SJCRH30 (cell line): ENCODE measurements at regions not wholly inside any gene's neighbourhood (a gene's known extent, or its start where the extent isn't known, plus 50 kb on each side); places are given as distances from the start of the nearest gene placed in this dataset.
"Not testable (repeated sequence)": the region's sequence is repeated elsewhere in the genome, so short reads cannot be mapped to it uniquely, and the experiment has no call there.

Experiments used
- DNase-seq, 2 experiments: peaks; one replicate each; pipeline ENCODE4 v3.0.0-alpha.2; 2015 to 2020
- H3K27ac ChIP-seq: fragments of 250-450 bp; sonication (Bioruptor Pico); 2 replicates; pipeline ENCODE4 v1.5.1; 2020; ENCODE audit warnings: mild to moderate bottlenecking, moderate library complexity
- H3K27me3 ChIP-seq: fragments of 250-450 bp; sonication (Bioruptor Pico); 2 replicates; pipeline ENCODE4 v1.5.1; 2020; ENCODE audit warnings: mild to moderate bottlenecking, moderate library complexity
- H3K36me3 ChIP-seq: fragments of 250-450 bp; sonication (Bioruptor Pico); 2 replicates; pipeline ENCODE4 v1.5.1; 2020; ENCODE audit warnings: mild to moderate bottlenecking, moderate library complexity
- H3K4me1 ChIP-seq: fragments of 250-450 bp; sonication (Bioruptor Pico); 2 replicates; pipeline ENCODE4 v1.5.1; 2020; ENCODE audit warnings: mild to moderate bottlenecking, moderate library complexity
- H3K4me3 ChIP-seq: fragments of 250-450 bp; sonication (Bioruptor Pico); 2 replicates; pipeline ENCODE4 v1.5.1; 2020; ENCODE audit warnings: mild to moderate bottlenecking, moderate library complexity
- H3K9me3 ChIP-seq: fragments of 250-450 bp; sonication (Bioruptor Pico); replicated peaks from 2 replicates; pipeline ENCODE4 v1.5.1; 2020; ENCODE audit warnings: mild to moderate bottlenecking, moderate library complexity

DNA sequence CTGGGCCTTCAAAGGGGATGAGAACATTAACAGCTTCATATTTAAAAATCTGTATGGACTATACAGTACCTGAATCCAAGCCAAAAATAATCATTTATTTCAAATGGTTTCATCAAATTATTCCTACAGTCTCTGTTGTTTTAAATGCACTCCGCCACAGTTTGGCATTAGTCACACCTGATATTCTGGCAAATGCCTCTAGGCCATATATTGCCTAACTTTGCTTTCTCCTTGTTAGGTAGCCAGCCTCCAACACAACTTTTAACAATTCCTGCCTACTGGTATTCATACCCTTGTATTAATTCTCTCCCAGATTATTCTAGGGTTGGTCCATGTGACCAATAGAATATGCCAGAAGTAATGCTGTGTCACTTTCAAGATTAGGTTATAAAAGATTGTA, 146.6 kb upstream of the FANCL start:
- no peak for DNase-seq
- Histone ChIP-seq H3K4me1 (no peaks in the 10 kb centered on the region), H3K27ac (no peak overlapping the region), H3K9me3 (no peaks in the 10 kb centered on the region), H3K27me3 (no peaks in the 10 kb centered on the region), H3K4me3 (no peak overlapping the region), H3K36me3 (no peaks in the 10 kb centered on the region)

DNA sequence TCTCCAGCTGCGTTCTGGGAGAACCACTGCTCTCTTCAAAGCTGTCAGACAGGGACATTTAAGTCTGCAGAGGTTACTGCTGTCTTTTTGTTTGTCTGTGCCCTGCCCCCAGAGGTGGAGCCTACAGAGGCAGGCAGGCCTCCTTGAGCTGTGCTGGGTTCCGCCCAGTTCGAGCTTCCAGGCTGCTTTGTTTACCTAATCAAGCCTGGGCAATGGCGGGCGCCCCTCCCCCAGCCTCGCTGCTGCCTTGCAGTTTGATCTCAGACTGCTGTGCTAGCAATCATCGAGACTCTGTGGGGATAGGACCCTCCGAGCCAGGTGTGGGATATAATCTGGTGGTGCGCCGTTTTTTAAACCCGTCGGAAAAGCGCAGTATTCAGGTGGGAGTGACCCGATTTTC, 145.8 kb upstream of the FANCL start:
- not testable (repeated sequence) for H3K4me1 ChIP-seq, H3K27ac ChIP-seq, H3K4me3 ChIP-seq, H3K36me3 ChIP-seq, H3K27me3 ChIP-seq, H3K9me3 ChIP-seq, DNase-seq

GRCh38 chr2:58378152-58378551, 137.0 kb upstream of the FANCL start:
- no peaks in the 10 kb centered on the region for H3K27me3 ChIP-seq
- H3K4me1 ChIP-seq, result no peaks in the 10 kb centered on the region
- H3K4me3 ChIP-seq, result no peak overlapping the region
- no peak for DNase-seq
- no peaks in the 10 kb centered on the region for H3K9me3 ChIP-seq
- no peaks in the 10 kb centered on the region for H3K36me3 ChIP-seq
- H3K27ac ChIP-seq, result no peak overlapping the region

- Histone ChIP-seq H3K27me3 (no peaks in the 10 kb centered on the region), H3K4me1 (no peaks in the 10 kb centered on the region), H3K9me3 (no peaks in the 10 kb centered on the region), H3K4me3 (no peak overlapping the region), H3K36me3 (no peaks in the 10 kb centered on the region), H3K27ac (no peak overlapping the region)
- no peak for DNase-seq
These were observed 136.1 kb upstream of the FANCL start for GRCh38 chr2:58377181-58377580.

- no peaks in the 10 kb centered on the region for H3K36me3 ChIP-seq
- H3K4me1 ChIP-seq, result no peaks in the 10 kb centered on the region
- no peak overlapping the region for H3K27ac ChIP-seq
- H3K4me3 ChIP-seq, result no peak overlapping the region
- DNase-seq, result no peak
- H3K9me3 ChIP-seq, result no peaks in the 10 kb centered on the region
- H3K27me3 ChIP-seq, result no peaks in the 10 kb centered on the region
These were observed 135.5 kb upstream of the FANCL start for GRCh38 chr2:58376592-58376991.

DNA sequence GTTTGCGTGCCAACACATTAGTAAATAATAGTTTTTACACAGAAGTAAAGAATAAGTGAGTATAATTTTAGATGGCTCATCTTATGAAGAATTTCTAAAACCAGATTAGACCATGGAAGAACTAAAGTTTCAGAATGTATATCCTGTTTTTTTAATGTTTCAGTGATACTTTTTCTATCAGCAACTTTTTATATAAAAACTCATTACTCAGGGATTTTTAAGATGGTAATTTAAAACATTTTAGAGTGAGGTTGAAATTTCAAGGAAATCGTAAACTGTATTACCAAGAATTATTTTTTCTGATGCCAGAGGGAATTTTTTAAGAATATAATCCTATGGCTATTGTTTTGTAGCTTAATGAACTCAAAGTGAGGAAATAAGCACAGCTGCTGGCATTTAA, 128.5 kb upstream of the FANCL start:
- DNase-seq, result no peak
- Histone ChIP-seq H3K4me1 (no peaks in the 10 kb centered on the region), H3K36me3 (no peaks in the 10 kb centered on the region), H3K27me3 (peaks cover 6% of the 10 kb centered on the region), H3K4me3 (no peak overlapping the region), H3K9me3 (no peaks in the 10 kb centered on the region), H3K27ac (no peak overlapping the region)

- H3K4me3 ChIP-seq, result no peak overlapping the region
These were observed 123.0 kb upstream of the FANCL start for GRCh38 chr2:58364098-58364497.

DNA sequence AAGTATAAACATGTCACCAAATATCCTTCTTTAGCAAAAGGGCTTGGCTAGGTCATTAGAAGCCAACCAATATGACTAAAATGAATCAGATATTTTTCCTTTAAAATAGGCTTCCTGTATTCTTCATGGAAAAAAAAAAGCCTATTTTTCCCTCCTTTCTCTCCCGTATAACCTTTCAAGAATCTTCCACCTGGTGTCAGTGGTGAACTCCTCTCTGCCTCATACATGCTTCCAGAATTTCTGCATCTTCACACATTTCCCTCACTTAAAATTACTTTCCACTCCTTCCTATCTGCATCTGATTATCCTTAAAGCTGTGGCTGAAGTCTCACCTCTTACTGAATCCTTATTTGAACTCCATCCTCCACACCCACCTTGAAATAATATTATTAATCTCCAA, 116.9 kb upstream of the FANCL start:
- H3K9me3 ChIP-seq, result no peaks in the 10 kb centered on the region
- H3K27ac ChIP-seq, result no peak overlapping the region
- DNase-seq, result no peak
- H3K27me3 ChIP-seq, result peaks cover 5% of the 10 kb centered on the region; the same call in 1 of the 2 replicates
- H3K4me3 ChIP-seq, result no peak overlapping the region
- H3K4me1 ChIP-seq, result no peaks in the 10 kb centered on the region
- H3K36me3 ChIP-seq, result no peaks in the 10 kb centered on the region

More at GRCh38 chr2:58364098-58364497, 123.0 kb upstream of the FANCL start:
- Histone ChIP-seq H3K4me1 (no peaks in the 10 kb centered on the region), H3K9me3 (no peaks in the 10 kb centered on the region), H3K27ac (no peak overlapping the region), H3K27me3 (peaks cover 11% of the 10 kb centered on the region), H3K36me3 (no peaks in the 10 kb centered on the region)
- no peak for DNase-seq

DNA sequence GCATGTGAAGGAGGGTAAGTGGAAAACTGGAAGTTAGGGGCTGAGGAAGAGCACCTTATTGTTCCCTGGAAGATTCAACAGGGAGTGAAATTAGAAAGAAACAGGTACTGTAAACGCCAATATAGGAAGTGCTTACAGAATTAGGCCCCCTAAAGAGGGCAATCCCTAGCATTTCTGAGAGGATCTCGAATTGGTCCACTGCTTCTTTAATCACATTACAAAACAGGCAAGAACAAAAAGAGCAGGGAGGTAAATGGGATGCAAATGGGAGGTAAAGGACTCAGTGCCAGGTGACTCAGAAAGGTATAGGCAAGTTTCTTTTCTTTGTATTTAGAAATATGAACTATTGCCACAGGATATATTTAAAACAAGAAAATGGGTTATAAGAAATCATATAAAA, 116.4 kb upstream of the FANCL start:
- DNase-seq, result no peak
- no peaks in the 10 kb centered on the region for H3K9me3 ChIP-seq
- no peaks in the 10 kb centered on the region for H3K4me1 ChIP-seq
- no peak overlapping the region for H3K4me3 ChIP-seq
- H3K36me3 ChIP-seq, result no peaks in the 10 kb centered on the region
- peaks cover 5% of the 10 kb centered on the region; the same call in 1 of the 2 replicates for H3K27me3 ChIP-seq
- H3K27ac ChIP-seq, result no peak overlapping the region

DNA sequence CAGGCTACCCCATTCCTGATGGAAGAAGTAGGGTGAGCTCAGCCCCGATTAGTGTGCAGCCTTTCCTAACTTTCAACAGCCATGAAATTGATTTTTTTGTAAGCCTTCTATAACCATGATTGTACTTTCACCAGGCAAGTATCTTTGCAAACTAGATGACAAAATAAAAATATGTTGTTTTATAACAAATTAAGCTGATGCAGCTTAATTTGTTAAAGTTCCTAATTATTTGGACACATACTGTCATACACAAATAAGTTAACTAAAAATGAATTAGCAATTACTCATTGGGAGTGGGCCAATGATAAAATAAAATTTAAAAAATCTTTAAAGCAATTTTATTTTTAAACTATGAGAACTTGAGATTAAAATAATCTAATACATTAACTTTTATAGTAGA, 113.1 kb upstream of the FANCL start:
- Histone ChIP-seq H3K27ac (no peak overlapping the region), H3K4me1 (no peaks in the 10 kb centered on the region), H3K36me3 (no peaks in the 10 kb centered on the region), H3K9me3 (no peaks in the 10 kb centered on the region), H3K27me3 (no peaks in the 10 kb centered on the region), H3K4me3 (no peak overlapping the region)
- DNase-seq, result no peak

- Histone ChIP-seq H3K27ac (no peak overlapping the region), H3K27me3 (no peaks in the 10 kb centered on the region), H3K4me3 (no peak overlapping the region), H3K9me3 (no peaks in the 10 kb centered on the region), H3K36me3 (no peaks in the 10 kb centered on the region), H3K4me1 (no peaks in the 10 kb centered on the region)
- no peak for DNase-seq
These were observed 109.4 kb upstream of the FANCL start for GRCh38 chr2:58350484-58350883.

DNA sequence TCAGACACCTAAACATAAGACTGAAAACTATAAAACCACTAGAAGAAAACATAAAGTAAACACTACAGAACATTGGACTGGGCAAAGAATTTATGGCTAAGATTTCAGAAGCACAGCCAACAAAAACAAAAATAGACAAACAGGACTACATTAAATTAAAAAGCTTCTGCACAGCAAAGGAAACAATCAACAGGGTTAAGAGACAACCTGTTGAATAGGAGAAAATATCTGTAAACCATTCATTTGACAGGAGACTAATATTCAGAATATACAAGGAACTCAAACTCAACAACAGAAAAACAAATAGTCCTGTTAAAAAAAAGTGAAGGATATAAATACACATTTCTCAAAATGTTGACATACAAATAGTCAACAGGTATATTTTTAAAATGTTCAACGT, 106.7 kb upstream of the FANCL start:
- DNase-seq, result no peak
- no peaks in the 10 kb centered on the region for H3K36me3 ChIP-seq
- no peaks in the 10 kb centered on the region for H3K27me3 ChIP-seq
- H3K4me3 ChIP-seq, result no peak overlapping the region
- H3K9me3 ChIP-seq, result 0 out of 2 replicates have a peak, but pooled peaks cover under 1% of the 10 kb centered on the region
- no peak overlapping the region for H3K27ac ChIP-seq
- no peaks in the 10 kb centered on the region for H3K4me1 ChIP-seq

DNA sequence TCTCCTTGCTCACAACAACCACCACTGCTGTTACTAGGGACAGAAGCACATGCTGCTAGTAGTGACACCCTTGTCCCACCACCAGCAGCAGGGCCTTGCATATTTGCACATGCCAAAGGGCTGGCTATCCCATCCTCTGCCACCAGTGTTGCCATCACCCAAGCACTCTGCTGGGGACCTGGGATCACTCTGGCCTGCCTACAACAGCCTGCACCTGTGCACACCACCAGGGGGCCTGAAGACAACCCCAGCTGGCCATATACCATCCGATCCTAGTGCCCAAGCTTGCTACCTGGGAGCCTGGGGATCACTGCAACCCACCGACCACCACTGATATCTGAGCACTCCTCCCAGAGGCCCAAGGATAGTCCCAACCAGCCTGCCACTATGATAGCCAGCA, 99.9 kb upstream of the FANCL start:
- H3K27ac ChIP-seq, result no peak overlapping the region
- H3K4me3 ChIP-seq, result no peak overlapping the region
- H3K27me3 ChIP-seq, result no peaks in the 10 kb centered on the region; the same call in 1 of the 2 replicates
- no peak for DNase-seq
- no peaks in the 10 kb centered on the region for H3K4me1 ChIP-seq
- H3K9me3 ChIP-seq, result 0 out of 2 replicates have a peak, but pooled peaks cover 6% of the 10 kb centered on the region
- H3K36me3 ChIP-seq, result no peaks in the 10 kb centered on the region

- Histone ChIP-seq H3K27me3 (no peaks in the 10 kb centered on the region; the same call in 1 of the 2 replicates), H3K9me3 (0 out of 2 replicates have a peak, but pooled peaks cover 6% of the 10 kb centered on the region), H3K4me3 (no peak overlapping the region), H3K36me3 (no peaks in the 10 kb centered on the region), H3K4me1 (no peaks in the 10 kb centered on the region), H3K27ac (no peak overlapping the region)
- DNase-seq, result no peak
These were observed 98.6 kb upstream of the FANCL start for GRCh38 chr2:58339548-58340243.

DNA sequence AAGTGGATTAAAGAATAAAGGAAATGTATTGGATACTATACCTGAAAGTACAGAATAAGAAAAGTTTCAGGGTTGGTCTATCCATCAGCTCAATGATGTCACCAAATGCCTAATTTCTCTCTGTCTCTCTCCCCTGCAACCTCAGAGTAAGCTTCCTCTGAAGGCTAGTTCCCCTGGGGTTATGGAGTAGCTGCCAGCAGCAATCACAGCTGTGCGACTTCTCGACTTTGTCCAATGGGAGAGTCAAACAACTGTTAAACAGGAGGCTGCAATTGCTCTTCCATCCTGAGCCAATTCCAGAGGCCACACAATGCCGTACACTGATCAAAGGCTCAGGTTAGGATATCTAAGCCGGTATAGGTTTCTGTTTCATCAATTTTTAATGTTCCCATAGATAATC, 95.3 kb upstream of the FANCL start:
- peak; percentile 76 to 82 for DNase-seq
- Histone ChIP-seq H3K9me3 (no peaks in the 10 kb centered on the region), H3K4me3 (no peak overlapping the region)

GRCh38 chr2:58334414-58334813, 93.3 kb upstream of the FANCL start:
- Histone ChIP-seq H3K27me3 (no peaks in the 10 kb centered on the region; the same call in 1 of the 2 replicates), H3K9me3 (0 out of 2 replicates have a peak, but pooled peaks cover 5% of the 10 kb centered on the region), H3K4me1 (no peaks in the 10 kb centered on the region), H3K36me3 (no peaks in the 10 kb centered on the region), H3K27ac (no peak overlapping the region), H3K4me3 (no peak overlapping the region)
- no peak for DNase-seq

More for the DNA sequence above, 95.3 kb upstream of the FANCL start:
- Histone ChIP-seq H3K4me1 (no peaks in the 10 kb centered on the region), H3K27ac (no peak overlapping the region), H3K36me3 (no peaks in the 10 kb centered on the region), H3K27me3 (no peaks in the 10 kb centered on the region; the same call in 1 of the 2 replicates)
